ENCODE measurements at regions not wholly inside any gene's neighbourhood (a gene's known extent, or its start where the extent isn't known, plus 50 kb on each side); places are given as distances from the start of the nearest gene placed in this dataset.

DNA sequence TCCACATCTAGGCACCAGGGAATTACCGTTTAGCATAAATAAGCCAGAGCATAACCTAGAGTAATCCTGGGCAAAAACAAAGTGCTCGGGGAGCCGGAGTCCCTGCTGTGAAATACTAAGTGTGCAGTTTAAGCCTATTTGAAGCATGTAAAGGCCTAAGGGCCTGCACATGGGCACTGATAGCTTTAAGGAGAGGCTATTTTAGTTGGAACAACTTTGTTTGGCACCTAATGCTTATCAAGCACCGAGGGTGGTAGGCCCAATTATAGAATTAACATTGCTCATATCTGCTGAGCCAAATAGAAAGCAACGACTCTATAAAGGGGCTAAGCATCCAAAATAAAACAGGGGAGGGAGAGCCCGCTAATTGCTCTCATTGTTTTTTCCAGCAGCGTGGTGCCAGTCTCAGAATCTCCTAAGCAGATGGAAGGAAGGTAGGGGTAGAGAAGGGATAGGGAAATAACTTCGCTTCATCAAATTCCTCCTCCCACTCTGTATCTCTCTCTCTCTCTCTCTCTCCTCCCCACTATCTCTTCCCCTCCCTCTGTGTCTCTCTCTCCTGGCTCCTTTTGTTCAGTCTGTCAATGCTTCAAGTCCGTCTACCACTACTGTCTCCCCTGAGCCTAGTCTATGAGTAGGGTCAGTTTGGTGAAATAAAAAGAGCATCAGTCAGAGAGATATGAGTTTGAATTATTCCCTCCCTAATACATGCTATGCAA is 292.8 kb downstream of the NXPE2 start:
- Histone ChIP-seq H3K79me2 (ENCODE audit: insufficient read depth, low read length) (no peaks in the 10 kb centered on the region), H3K9me3 (ENCODE audit: control insufficient read depth in 1 of 2, insufficient read depth in 1 of 2, low read depth in 1 of 2, low read length in 2 of 2) (peaks cover 0 to 3% of the 10 kb centered on the region in 2 experiments; a peak in 2 of 4 replicates), H3K27me3 (ENCODE audit: insufficient read depth, low read length) (no peaks in the 10 kb centered on the region), H3K9me2 (ENCODE audit: insufficient read depth) (no peaks in the 10 kb centered on the region), H3K36me3 (ENCODE audit: control insufficient read depth in 1 of 2, insufficient read depth in 2 of 2, low read length in 2 of 2) (no peaks in the 10 kb centered on the region), H3K4me3 (replicated peaks in 1 of 2; ENCODE audit: low read depth in 1 of 2, low read length in 2 of 2) (no peak overlapping the region), H3K9ac (ENCODE audit: low read length) (no peak overlapping the region), H3K4me1 (ENCODE audit: control insufficient read depth in 1 of 2, insufficient read depth in 2 of 2, low read length in 2 of 2) (no peaks in the 10 kb centered on the region), H2AFZ (ENCODE audit: low read depth, low read length, poor library complexity, severe bottlenecking) (no peak overlapping the region), H3K4me2 (ENCODE audit: low read length) (no peak overlapping the region), H4K20me1 (ENCODE audit: insufficient read depth) (no peaks in the 10 kb centered on the region), H3K27ac (ENCODE audit: low read depth, low read length) (no peak overlapping the region)
- no TSS peak for BruUV-seq (replicated peaks)
- ChIA-PET CTCF (no interaction called here), RAD21 (ENCODE audit: low non-redundant PET in 1 of 2, low total read pairs in 2 of 2, uncharacterized antibody in 2 of 2, unreplicated experiment in 2 of 2) (no interaction called here), POLR2A (no interaction called here)
- ATAC-seq, result no peak
- TF ChIP-seq EZH2phosphoT487 (IDR thresholded peaks at IDR 0.05; ENCODE audit: borderline replicate concordance) (no peak), TCF7L2 (IDR thresholded peaks at IDR 0.05; ENCODE audit: borderline replicate concordance, extremely low read depth, insufficient read depth, insufficient read length) (no peak), YY1 (IDR thresholded peaks at IDR 0.05; ENCODE audit: extremely low read depth, insufficient replicate concordance, low read depth, low read length) (no peak), SIN3A (IDR thresholded peaks at IDR 0.05; ENCODE audit: low read depth) (no peak), ZNF274 (IDR thresholded peaks at IDR 0.05; ENCODE audit: low read depth, low read length) (no peak), POLR2A (IDR thresholded peaks at IDR 0.05; ENCODE audit: borderline replicate concordance, extremely low read depth, insufficient read depth, insufficient read length) (no peak), ZFX (IDR thresholded peaks at IDR 0.05) (no peak), RAD21 (IDR thresholded peaks at IDR 0.05; ENCODE audit: low read depth) (no peak), EGR1 (IDR thresholded peaks at IDR 0.05; ENCODE audit: low read depth) (no peak), EZH2 (IDR thresholded peaks at IDR 0.05) (no peak), SP1 (IDR thresholded peaks at IDR 0.05; ENCODE audit: low read depth) (no peak)
- TF ChIP-seq, protein P1, sequence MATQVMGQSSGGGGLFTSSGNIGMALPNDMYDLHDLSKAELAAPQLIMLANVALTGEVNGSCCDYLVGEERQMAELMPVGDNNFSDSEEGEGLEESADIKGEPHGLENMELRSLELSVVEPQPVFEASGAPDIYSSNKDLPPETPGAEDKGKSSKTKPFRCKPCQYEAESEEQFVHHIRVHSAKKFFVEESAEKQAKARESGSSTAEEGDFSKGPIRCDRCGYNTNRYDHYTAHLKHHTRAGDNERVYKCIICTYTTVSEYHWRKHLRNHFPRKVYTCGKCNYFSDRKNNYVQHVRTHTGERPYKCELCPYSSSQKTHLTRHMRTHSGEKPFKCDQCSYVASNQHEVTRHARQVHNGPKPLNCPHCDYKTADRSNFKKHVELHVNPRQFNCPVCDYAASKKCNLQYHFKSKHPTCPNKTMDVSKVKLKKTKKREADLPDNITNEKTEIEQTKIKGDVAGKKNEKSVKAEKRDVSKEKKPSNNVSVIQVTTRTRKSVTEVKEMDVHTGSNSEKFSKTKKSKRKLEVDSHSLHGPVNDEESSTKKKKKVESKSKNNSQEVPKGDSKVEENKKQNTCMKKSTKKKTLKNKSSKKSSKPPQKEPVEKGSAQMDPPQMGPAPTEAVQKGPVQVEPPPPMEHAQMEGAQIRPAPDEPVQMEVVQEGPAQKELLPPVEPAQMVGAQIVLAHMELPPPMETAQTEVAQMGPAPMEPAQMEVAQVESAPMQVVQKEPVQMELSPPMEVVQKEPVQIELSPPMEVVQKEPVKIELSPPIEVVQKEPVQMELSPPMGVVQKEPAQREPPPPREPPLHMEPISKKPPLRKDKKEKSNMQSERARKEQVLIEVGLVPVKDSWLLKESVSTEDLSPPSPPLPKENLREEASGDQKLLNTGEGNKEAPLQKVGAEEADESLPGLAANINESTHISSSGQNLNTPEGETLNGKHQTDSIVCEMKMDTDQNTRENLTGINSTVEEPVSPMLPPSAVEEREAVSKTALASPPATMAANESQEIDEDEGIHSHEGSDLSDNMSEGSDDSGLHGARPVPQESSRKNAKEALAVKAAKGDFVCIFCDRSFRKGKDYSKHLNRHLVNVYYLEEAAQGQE (IDR thresholded peaks at IDR 0.05; ENCODE audit: low read depth), result no peak
- TF ChIP-seq, protein P2, sequence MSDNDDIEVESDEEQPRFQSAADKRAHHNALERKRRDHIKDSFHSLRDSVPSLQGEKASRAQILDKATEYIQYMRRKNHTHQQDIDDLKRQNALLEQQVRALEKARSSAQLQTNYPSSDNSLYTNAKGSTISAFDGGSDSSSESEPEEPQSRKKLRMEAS (IDR thresholded peaks at IDR 0.05), result no peak
- TF ChIP-seq, protein P3, sequence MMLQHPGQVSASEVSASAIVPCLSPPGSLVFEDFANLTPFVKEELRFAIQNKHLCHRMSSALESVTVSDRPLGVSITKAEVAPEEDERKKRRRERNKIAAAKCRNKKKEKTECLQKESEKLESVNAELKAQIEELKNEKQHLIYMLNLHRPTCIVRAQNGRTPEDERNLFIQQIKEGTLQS (IDR thresholded peaks at IDR 0.05), result no peak
- TF ChIP-seq, protein P4, sequence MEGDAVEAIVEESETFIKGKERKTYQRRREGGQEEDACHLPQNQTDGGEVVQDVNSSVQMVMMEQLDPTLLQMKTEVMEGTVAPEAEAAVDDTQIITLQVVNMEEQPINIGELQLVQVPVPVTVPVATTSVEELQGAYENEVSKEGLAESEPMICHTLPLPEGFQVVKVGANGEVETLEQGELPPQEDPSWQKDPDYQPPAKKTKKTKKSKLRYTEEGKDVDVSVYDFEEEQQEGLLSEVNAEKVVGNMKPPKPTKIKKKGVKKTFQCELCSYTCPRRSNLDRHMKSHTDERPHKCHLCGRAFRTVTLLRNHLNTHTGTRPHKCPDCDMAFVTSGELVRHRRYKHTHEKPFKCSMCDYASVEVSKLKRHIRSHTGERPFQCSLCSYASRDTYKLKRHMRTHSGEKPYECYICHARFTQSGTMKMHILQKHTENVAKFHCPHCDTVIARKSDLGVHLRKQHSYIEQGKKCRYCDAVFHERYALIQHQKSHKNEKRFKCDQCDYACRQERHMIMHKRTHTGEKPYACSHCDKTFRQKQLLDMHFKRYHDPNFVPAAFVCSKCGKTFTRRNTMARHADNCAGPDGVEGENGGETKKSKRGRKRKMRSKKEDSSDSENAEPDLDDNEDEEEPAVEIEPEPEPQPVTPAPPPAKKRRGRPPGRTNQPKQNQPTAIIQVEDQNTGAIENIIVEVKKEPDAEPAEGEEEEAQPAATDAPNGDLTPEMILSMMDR (IDR thresholded peaks at IDR 0.05 in 2 of 3, conservative IDR thresholded peaks at IDR 0.05 in 1 of 3; ENCODE audit: borderline replicate concordance in 1 of 3, insufficient read depth in 1 of 3, low read depth in 2 of 3, low read length in 2 of 3), result no peak
- DNase-seq (ENCODE audit: low read depth, low spot score), result no peak
- intact Hi-C loops (cut with micrococcal nuclease), result no loop called here

Data from HCT116 (cell line).